ENCODE measurements at regions not wholly inside any gene's neighbourhood (a gene's known extent, or its start where the extent isn't known, plus 50 kb on each side); places are given as distances from the start of the nearest gene placed in this dataset.

- DNase-seq (ENCODE audit: low spot score) = no peak
These were observed 609.5 kb upstream of the UBE2E2 start for GRCh38 chr3:22593638-22594037.

GRCh38 chr3:22594990-22595389, 608.1 kb upstream of the UBE2E2 start:
- no peak for DNase-seq (ENCODE audit: low spot score)

- DNase-seq (ENCODE audit: low spot score) = no peak
These were observed 596.7 kb upstream of the UBE2E2 start for GRCh38 chr3:22606461-22606860.

GRCh38 chr3:22606938-22607337, 596.2 kb upstream of the UBE2E2 start:
- DNase-seq (ENCODE audit: low spot score) = no peak

GRCh38 chr3:22608093-22608492, 595.0 kb upstream of the UBE2E2 start:
- DNase-seq (ENCODE audit: low spot score) = no peak

GRCh38 chr3:22608721-22609120, 594.4 kb upstream of the UBE2E2 start:
- no peak for DNase-seq (ENCODE audit: low spot score)

- no peak for DNase-seq (ENCODE audit: low spot score)
These were observed 594.0 kb upstream of the UBE2E2 start for GRCh38 chr3:22609139-22609538.

- DNase-seq (ENCODE audit: low spot score) = no peak
These were observed 590.2 kb upstream of the UBE2E2 start for GRCh38 chr3:22612927-22613326.

- no peak for DNase-seq (ENCODE audit: low spot score)
These were observed 587.3 kb upstream of the UBE2E2 start for GRCh38 chr3:22615790-22616189.

GRCh38 chr3:22617372-22617771, 585.8 kb upstream of the UBE2E2 start:
- no peak for DNase-seq (ENCODE audit: low spot score)

- no peak for DNase-seq (ENCODE audit: low spot score)
These were observed 582.6 kb upstream of the UBE2E2 start for GRCh38 chr3:22620498-22620897.

- DNase-seq (ENCODE audit: low spot score) = no peak
These were observed 581.8 kb upstream of the UBE2E2 start for GRCh38 chr3:22621205-22621809.

- no peak for DNase-seq (ENCODE audit: low spot score)
These were observed 575.1 kb upstream of the UBE2E2 start for GRCh38 chr3:22627993-22628499.

- DNase-seq (ENCODE audit: low spot score) = no peak
These were observed 570.6 kb upstream of the UBE2E2 start for GRCh38 chr3:22632536-22632935.

- DNase-seq (ENCODE audit: low spot score) = no peak
These were observed 568.7 kb upstream of the UBE2E2 start for GRCh38 chr3:22634433-22634832.

GRCh38 chr3:22659651-22660475, 543.3 kb upstream of the UBE2E2 start:
- DNase-seq (ENCODE audit: low spot score) = no peak

GRCh38 chr3:22660606-22661005, 542.5 kb upstream of the UBE2E2 start:
- DNase-seq (ENCODE audit: low spot score) = no peak

GRCh38 chr3:22661121-22661700, 541.9 kb upstream of the UBE2E2 start:
- DNase-seq (ENCODE audit: low spot score) = no peak

GRCh38 chr3:22665528-22665927, 537.6 kb upstream of the UBE2E2 start:
- no peak for DNase-seq (ENCODE audit: low spot score)

GRCh38 chr3:22666736-22667135, 536.4 kb upstream of the UBE2E2 start:
- no peak for DNase-seq (ENCODE audit: low spot score)

GRCh38 chr3:22671848-22672247, 531.3 kb upstream of the UBE2E2 start:
- DNase-seq (ENCODE audit: low spot score) = no peak

- DNase-seq (ENCODE audit: low spot score) = no peak
These were observed 518.4 kb upstream of the UBE2E2 start for GRCh38 chr3:22684739-22685138.

- no peak for DNase-seq (ENCODE audit: low spot score)
These were observed 517.5 kb upstream of the UBE2E2 start for GRCh38 chr3:22685597-22685996.
